Sigmoid colon (tissue), 6 donors: ENCODE measurements at regions not wholly inside any gene's neighbourhood (a gene's known extent, or its start where the extent isn't known, plus 50 kb on each side); places are given as distances from the start of the nearest gene placed in this dataset.

Experiments
- DNase-seq: peaks from one replicate; pipeline ENCODE4 v3.0.0-alpha.2; 2019
- H3K27ac ChIP-seq, 4 donors: fragments of 200-600 bp; sonication (generic); one replicate each; pipeline ENCODE4 v1.5.1; 2016 to 2019; ENCODE audit warnings: mild to moderate bottlenecking in 1 of 4
- H3K27me3 ChIP-seq, 3 donors: fragments of 200-600 bp; sonication (generic); one replicate each; pipeline ENCODE4 v1.5.1; 2019; ENCODE audit warnings: mild to moderate bottlenecking in 1 of 3
- H3K36me3 ChIP-seq, 4 donors: fragments of 200-600 bp; sonication (generic); one replicate each; pipeline ENCODE4 v1.5.1; 2016 to 2019
- H3K4me1 ChIP-seq, 4 donors: fragments of 200-600 bp; sonication (generic); one replicate each; pipeline ENCODE4 v1.5.1; 2017 to 2019
- H3K4me3 ChIP-seq, 4 donors: fragments of 200-600 bp; sonication (generic); one replicate each; pipeline ENCODE4 v1.5.1; 2017 to 2019; ENCODE audit warnings: mild to moderate bottlenecking in 2 of 4, moderate library complexity in 1 of 4
- H3K9me3 ChIP-seq, 4 donors: fragments of 200-600 bp in 3 of 4; sonication (generic) in 3 of 4; one replicate each; pipeline versions ENCODE4 v1.5.1 to v1.6.1; 2013 to 2019
- EP300 ChIP-seq, 4 donors: sonication (generic); formaldehyde crosslinking; IDR thresholded peaks; one replicate each; pipeline ENCODE4 v1.6.1; 2017; ENCODE audit warnings: antibody characterized with exemption in 4 of 4
- POLR2A ChIP-seq, 2 donors: fragments of 450-650 bp; IDR thresholded peaks; one replicate each; pipeline ENCODE4 v1.6.1; 2016; ENCODE audit warnings: antibody characterized with exemption in 2 of 2, mild to moderate bottlenecking in 2 of 2, moderate library complexity in 2 of 2
- POLR2AphosphoS5 ChIP-seq, 4 donors: sonication (generic); formaldehyde crosslinking; IDR thresholded peaks; one replicate each; pipeline ENCODE4 v1.6.1; 2017; ENCODE audit warnings: antibody characterized with exemption in 4 of 4
- WGBS, 2 donors: extraction: QIAGEN DNeasy Blood & Tissue Kit; methylation state at CpG; one replicate each; pipeline ENCODE4 v1.1.7; 2013; 5-methylcytosine and 5-hydroxymethylcytosine counted together
- intact Hi-C: fragments of 100-400 bp; cut with DNase I; formaldehyde crosslinking; loops from one replicate; pipeline ENCODE4 v1.15.1; 2023
- TF ChIP-seq, protein P1 (sequence below), 4 experiments: fragments of 450-650 bp in 3 of 4; fragments of 200-600 bp in 1 of 4; IDR thresholded peaks; one replicate each; pipeline ENCODE4 v1.5.1; 2016 to 2019; ENCODE audit warnings: antibody characterized with exemption in 4 of 4, mild to moderate bottlenecking in 3 of 4, moderate library complexity in 2 of 4
- donor health status: healthy with polysubstance abuse.
- donor health status: healthy.

DNA sequence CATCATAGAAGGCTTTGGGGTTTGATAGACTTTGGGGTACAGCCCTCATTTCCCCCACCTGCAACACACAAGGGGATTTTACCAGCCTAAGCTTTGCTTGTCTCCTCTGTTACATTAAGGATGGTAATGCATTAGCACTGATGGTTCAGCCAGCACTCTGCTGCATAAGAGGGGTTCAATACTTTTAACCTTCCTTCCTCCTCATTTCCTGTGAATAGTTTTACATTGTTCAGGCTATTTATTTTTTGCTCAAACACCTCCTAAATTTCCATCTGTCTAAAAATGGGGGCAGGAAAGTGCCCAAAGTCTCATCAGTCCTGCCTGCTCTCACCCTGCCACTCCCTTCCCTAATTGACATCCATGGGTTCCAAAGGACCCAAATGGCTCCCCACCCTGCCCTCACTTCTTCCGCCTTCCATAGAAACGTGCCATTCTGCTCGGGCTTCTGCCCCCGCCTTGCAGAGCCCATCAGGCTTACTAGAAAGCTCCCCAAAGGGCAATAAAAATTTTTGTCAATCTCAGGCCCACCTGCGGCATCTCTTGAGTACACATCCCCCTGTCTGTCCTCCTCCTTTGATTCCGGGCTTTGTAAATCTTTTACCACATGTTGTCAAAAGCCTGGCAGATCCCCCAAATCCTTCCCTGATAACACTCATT lies 239.5 kb upstream of the SLC24A2 start:
- Histone ChIP-seq H3K4me1 (peaks cover 0 to 3% (median 0%) of the 10 kb centered on the region in 4 donors), H3K4me3 (no peak overlapping the region), H3K27me3 (no peaks in the 10 kb centered on the region), H3K27ac (no peak overlapping the region), H3K36me3 (no peaks in the 10 kb centered on the region), H3K9me3 (no peaks in the 10 kb centered on the region)
- 22 to 54% methylated on average over 6 of the region's 6 CpGs for WGBS, 2 donors
- TF ChIP-seq, protein P1, sequence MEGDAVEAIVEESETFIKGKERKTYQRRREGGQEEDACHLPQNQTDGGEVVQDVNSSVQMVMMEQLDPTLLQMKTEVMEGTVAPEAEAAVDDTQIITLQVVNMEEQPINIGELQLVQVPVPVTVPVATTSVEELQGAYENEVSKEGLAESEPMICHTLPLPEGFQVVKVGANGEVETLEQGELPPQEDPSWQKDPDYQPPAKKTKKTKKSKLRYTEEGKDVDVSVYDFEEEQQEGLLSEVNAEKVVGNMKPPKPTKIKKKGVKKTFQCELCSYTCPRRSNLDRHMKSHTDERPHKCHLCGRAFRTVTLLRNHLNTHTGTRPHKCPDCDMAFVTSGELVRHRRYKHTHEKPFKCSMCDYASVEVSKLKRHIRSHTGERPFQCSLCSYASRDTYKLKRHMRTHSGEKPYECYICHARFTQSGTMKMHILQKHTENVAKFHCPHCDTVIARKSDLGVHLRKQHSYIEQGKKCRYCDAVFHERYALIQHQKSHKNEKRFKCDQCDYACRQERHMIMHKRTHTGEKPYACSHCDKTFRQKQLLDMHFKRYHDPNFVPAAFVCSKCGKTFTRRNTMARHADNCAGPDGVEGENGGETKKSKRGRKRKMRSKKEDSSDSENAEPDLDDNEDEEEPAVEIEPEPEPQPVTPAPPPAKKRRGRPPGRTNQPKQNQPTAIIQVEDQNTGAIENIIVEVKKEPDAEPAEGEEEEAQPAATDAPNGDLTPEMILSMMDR (IDR thresholded peaks at IDR 0.05) = no peak
- TF ChIP-seq POLR2A (IDR thresholded peaks at IDR 0.05) (no peak), EP300 (IDR thresholded peaks at IDR 0.05) (no peak), POLR2AphosphoS5 (IDR thresholded peaks at IDR 0.05) (no peak)
- DNase-seq = no peak
- intact Hi-C loops = no loop called here

DNA sequence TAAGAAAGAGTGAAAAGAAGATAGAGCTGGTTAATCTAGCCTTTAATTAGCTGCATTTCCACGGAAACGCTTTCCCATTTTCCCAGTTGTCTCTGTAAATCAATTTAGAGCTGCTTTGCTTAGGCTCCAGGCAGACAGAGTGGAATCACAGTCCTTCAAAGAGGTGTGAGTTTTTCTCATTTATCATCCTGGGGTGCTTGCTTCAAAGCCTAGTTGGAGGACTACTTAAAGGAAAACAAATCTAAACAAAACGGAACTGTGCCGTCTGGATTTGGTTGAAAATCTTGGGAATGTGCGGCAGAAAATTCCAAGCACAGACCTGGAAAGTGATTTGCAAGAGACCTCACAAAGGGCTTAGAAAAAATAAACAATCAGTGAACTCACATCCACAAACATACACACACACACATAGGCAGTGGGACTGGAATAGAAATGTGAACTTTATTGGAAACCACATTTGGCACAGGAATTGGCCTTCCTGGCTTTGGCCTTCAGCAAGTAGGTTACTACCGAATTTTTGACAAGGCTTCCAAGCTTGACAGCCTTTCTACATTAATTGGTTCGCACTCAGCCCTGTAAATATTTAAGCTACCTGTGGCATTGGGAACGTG lies 235.2 kb upstream of the SLC24A2 start:
- Histone ChIP-seq H3K36me3 (no peaks in the 10 kb centered on the region), H3K4me1 (no peaks in the 10 kb centered on the region), H3K27me3 (no peaks in the 10 kb centered on the region), H3K9me3 (no peaks in the 10 kb centered on the region), H3K4me3 (no peak overlapping the region), H3K27ac (no peak overlapping the region)
- intact Hi-C loops = no loop called here
- 82 to 83% methylated on average over 8 of the region's 8 CpGs for WGBS, 2 donors
- TF ChIP-seq EP300 (IDR thresholded peaks at IDR 0.05) (no peak), POLR2A (IDR thresholded peaks at IDR 0.05) (no peak), POLR2AphosphoS5 (IDR thresholded peaks at IDR 0.05) (no peak)
- TF ChIP-seq, protein P1 (IDR thresholded peaks at IDR 0.05) = no peak
- DNase-seq = no peak

DNA sequence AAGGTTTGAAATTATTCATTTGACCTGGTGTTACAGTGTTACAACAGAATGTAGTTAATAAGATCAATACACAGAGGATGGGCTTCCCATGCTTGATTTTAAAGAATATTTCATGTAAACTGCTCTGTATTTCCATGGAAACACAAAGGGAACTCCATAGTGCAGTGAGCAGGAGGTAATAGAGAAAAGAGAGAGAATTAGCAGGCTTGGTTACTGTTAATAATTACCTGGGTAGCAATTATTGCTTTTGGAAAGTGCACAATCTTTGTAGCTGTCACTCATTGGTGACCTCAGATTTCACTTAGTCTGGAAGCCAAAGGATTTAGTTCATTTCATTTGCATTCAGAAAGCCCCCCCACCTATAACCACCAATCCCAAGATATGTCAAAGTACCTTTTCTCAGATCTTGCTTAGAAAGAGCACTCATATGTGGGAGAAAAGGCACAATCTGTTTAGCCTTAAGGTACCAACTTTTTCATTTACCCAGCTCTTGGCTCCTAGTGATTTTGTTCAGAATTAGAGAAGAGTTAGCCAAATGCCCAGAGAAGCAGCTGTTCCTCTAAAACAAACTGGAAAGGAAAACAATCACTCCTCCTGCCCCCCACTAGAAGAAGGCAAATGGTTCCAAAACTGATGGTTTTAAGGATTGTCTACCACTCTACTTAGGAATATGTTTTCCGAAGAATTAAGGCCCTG lies 234.5 kb upstream of the SLC24A2 start:
- WGBS, 2 donors = 87 to 93% methylated on average over 1 of the region's 1 CpG
- Histone ChIP-seq H3K27me3 (no peaks in the 10 kb centered on the region), H3K9me3 (no peaks in the 10 kb centered on the region), H3K4me3 (no peak overlapping the region), H3K4me1 (no peaks in the 10 kb centered on the region), H3K36me3 (no peaks in the 10 kb centered on the region), H3K27ac (no peak overlapping the region)
- TF ChIP-seq POLR2AphosphoS5 (IDR thresholded peaks at IDR 0.05) = no peak
- DNase-seq = no peak
- intact Hi-C loops = no loop called here

DNA sequence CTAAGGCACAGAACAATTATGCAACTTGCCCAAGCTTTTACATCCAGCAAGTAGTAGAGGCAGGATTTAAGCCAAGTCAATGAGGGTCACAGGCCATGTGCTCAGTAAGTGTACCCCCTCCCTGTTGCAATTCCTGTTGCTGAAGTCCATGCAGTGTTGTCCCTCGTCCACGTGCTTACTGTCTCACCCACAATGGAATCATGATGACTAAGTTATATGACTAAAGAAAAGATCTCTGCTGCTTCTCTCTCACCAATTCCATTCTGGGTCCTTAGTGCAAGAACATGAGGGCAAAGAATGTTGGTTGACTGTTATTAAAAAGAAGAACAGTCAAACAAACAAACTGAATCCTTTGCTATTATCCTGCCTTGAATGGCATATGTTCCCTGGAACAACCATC lies 233.6 kb upstream of the SLC24A2 start:
- intact Hi-C loops = no loop called here
- H3K36me3 ChIP-seq = no peaks in the 10 kb centered on the region
- H3K27ac ChIP-seq = no peak overlapping the region
- WGBS, 2 donors = 77 to 81% methylated on average over 2 of the region's 2 CpGs
- H3K27me3 ChIP-seq = no peaks in the 10 kb centered on the region
- TF ChIP-seq POLR2A (IDR thresholded peaks at IDR 0.05) (no peak), POLR2AphosphoS5 (IDR thresholded peaks at IDR 0.05) (no peak), EP300 (IDR thresholded peaks at IDR 0.05) (no peak)
- TF ChIP-seq, protein P1 (IDR thresholded peaks at IDR 0.05) = no peak
- DNase-seq = no peak
- H3K4me3 ChIP-seq = no peak overlapping the region
- H3K4me1 ChIP-seq = no peaks in the 10 kb centered on the region
- H3K9me3 ChIP-seq = no peaks in the 10 kb centered on the region

DNA sequence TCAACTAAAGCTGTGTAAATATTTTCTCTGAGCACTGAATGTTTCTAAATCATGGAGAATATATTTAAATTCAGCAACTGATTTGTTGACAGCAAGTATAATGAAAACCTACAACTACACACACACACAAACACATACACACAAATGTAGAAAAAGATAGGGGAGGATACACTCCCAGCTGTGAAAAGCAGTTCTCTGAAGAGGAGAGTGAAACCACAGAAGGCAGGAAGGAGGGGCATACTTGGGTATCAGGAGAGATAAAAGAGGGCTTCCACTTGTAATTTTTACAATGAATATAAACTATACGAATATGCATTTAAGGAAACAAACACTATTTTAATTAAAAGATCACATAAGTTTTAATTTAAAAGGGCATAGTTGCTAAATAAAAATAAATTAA lies 227.8 kb upstream of the SLC24A2 start:
- TF ChIP-seq EP300 (IDR thresholded peaks at IDR 0.05) (no peak), POLR2A (IDR thresholded peaks at IDR 0.05) (no peak), POLR2AphosphoS5 (IDR thresholded peaks at IDR 0.05) (no peak)
- TF ChIP-seq, protein P1 (IDR thresholded peaks at IDR 0.05) = no peak
- intact Hi-C loops = no loop called here
- Histone ChIP-seq H3K27ac (no peak overlapping the region), H3K9me3 (no peaks in the 10 kb centered on the region), H3K4me1 (no peaks in the 10 kb centered on the region), H3K36me3 (no peaks in the 10 kb centered on the region), H3K27me3 (no peaks in the 10 kb centered on the region), H3K4me3 (no peak overlapping the region)
- 67 to 73% methylated on average over 1 of the region's 1 CpG for WGBS, 2 donors
- DNase-seq = no peak
